ENCODE measurements at regions not wholly inside any gene's neighbourhood (a gene's known extent, or its start where the extent isn't known, plus 50 kb on each side); places are given as distances from the start of the nearest gene placed in this dataset.

DNA sequence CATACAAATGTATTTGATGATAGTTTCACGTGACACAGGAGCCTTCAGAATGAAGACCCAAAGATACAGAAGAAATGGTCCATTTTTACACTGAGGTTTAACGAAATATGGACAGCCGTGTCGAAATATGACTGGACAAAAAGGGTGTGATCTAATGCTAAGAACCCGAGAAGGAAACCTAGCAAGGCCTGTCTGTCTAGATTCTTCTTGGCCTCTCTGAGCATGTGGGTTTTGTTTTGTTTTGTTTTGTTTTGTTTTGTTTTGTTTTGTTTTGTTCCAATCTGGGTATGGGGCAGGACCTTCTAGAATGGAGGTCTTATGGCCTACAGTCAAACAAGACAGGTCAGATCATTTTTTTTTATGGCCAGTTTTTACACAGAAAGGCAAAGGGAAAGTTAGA, 242.7 kb upstream of the STT3B start:
- H2AFZ ChIP-seq, result peak overlapping the region; percentile 69; the same call in 1 of the 2 replicates
- H3K9me3 ChIP-seq (ENCODE audit: insufficient read depth, low read depth), result no peaks in the 10 kb centered on the region
- H3K4me3 ChIP-seq, result no peak overlapping the region
- H3K27me3 ChIP-seq (ENCODE audit: insufficient read depth, low read depth), result no peaks in the 10 kb centered on the region
- H3K9me2 ChIP-seq (ENCODE audit: insufficient read depth), result no peaks in the 10 kb centered on the region
- no peaks in the 10 kb centered on the region for H3K36me3 ChIP-seq (ENCODE audit: low read depth)
- peak overlapping the region; percentile 53; the same call in 1 of the 2 replicates for H3K4me2 ChIP-seq
- ChIA-PET CTCF (no interaction called here), POLR2A (ENCODE audit: unreplicated experiment) (no interaction called here)
- intact Hi-C loops (cut with micrococcal nuclease; ENCODE audit: unreplicated experiment), result no loop called here
- no peaks in the 10 kb centered on the region for H3K79me2 ChIP-seq (ENCODE audit: low read depth)
- H3F3A ChIP-seq (ENCODE audit: insufficient read depth, low read depth), result peaks cover 12% of the 10 kb centered on the region
- peak in 1 of 2 experiments; percentile 64 for DNase-seq
- peaks cover 46% of the 10 kb centered on the region for H3K4me1 ChIP-seq (replicated peaks; ENCODE audit: insufficient read depth)
- BruUV-seq (replicated peaks), result no TSS peak
- no peaks in the 10 kb centered on the region for H4K20me1 ChIP-seq (ENCODE audit: insufficient read depth)
- no peak for TF ChIP-seq EZH2 (IDR thresholded peaks at IDR 0.05; ENCODE audit: low read depth)
- TF ChIP-seq, protein P1, sequence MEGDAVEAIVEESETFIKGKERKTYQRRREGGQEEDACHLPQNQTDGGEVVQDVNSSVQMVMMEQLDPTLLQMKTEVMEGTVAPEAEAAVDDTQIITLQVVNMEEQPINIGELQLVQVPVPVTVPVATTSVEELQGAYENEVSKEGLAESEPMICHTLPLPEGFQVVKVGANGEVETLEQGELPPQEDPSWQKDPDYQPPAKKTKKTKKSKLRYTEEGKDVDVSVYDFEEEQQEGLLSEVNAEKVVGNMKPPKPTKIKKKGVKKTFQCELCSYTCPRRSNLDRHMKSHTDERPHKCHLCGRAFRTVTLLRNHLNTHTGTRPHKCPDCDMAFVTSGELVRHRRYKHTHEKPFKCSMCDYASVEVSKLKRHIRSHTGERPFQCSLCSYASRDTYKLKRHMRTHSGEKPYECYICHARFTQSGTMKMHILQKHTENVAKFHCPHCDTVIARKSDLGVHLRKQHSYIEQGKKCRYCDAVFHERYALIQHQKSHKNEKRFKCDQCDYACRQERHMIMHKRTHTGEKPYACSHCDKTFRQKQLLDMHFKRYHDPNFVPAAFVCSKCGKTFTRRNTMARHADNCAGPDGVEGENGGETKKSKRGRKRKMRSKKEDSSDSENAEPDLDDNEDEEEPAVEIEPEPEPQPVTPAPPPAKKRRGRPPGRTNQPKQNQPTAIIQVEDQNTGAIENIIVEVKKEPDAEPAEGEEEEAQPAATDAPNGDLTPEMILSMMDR (conservative IDR thresholded peaks at IDR 0.05), result no peak
- H3K27ac ChIP-seq, result peak overlapping the region; percentile 54

DNA sequence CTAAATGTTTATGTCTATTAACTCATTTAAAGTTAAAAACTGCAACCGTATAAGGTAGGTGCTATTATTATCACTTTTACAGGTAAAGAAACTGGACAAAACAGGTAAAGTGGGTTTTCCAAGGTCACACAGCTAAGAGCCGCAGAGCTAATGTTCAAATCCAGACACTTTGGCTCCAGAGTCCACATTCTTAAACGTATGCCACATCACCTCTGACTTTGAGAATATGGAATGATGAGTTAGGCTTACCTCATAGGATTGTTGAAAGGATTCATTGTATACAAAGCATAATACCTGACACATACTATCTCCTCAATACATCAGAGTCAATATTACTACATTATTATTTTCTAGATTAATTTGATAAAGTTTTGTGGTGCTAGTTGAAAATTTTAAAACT, 240.9 kb upstream of the STT3B start:
- Histone ChIP-seq H3K4me3 (no peak overlapping the region), H4K20me1 (ENCODE audit: insufficient read depth) (no peaks in the 10 kb centered on the region), H3K36me3 (ENCODE audit: low read depth) (no peaks in the 10 kb centered on the region), H3K79me2 (ENCODE audit: low read depth) (no peaks in the 10 kb centered on the region), H3K27ac (no peak overlapping the region), H3K9me3 (ENCODE audit: insufficient read depth, low read depth) (no peaks in the 10 kb centered on the region), H3K4me1 (replicated peaks; ENCODE audit: insufficient read depth) (peaks cover 45% of the 10 kb centered on the region), H2AFZ (no peak overlapping the region), H3K9me2 (ENCODE audit: insufficient read depth) (no peaks in the 10 kb centered on the region), H3F3A (ENCODE audit: insufficient read depth, low read depth) (peaks cover 12% of the 10 kb centered on the region), H3K27me3 (ENCODE audit: insufficient read depth, low read depth) (no peaks in the 10 kb centered on the region), H3K4me2 (no peak overlapping the region)
- intact Hi-C loops (cut with micrococcal nuclease; ENCODE audit: unreplicated experiment), result no loop called here
- no peak for DNase-seq
- ChIA-PET CTCF (no interaction called here), POLR2A (ENCODE audit: unreplicated experiment) (no interaction called here)
- no peak for TF ChIP-seq EZH2 (IDR thresholded peaks at IDR 0.05; ENCODE audit: low read depth)
- TF ChIP-seq, protein P1 (conservative IDR thresholded peaks at IDR 0.05), result no peak
- BruUV-seq (replicated peaks), result no TSS peak

- Histone ChIP-seq H2AFZ (no peak overlapping the region), H3K4me1 (replicated peaks; ENCODE audit: insufficient read depth) (peaks cover 20% of the 10 kb centered on the region), H4K20me1 (ENCODE audit: insufficient read depth) (no peaks in the 10 kb centered on the region), H3K4me3 (no peak overlapping the region), H3K27me3 (ENCODE audit: insufficient read depth, low read depth) (no peaks in the 10 kb centered on the region), H3K36me3 (ENCODE audit: low read depth) (no peaks in the 10 kb centered on the region), H3K4me2 (no peak overlapping the region), H3K9me2 (ENCODE audit: insufficient read depth) (no peaks in the 10 kb centered on the region), H3F3A (ENCODE audit: insufficient read depth, low read depth) (no peaks in the 10 kb centered on the region; the same call in 1 of the 2 replicates), H3K27ac (no peak overlapping the region), H3K9me3 (ENCODE audit: insufficient read depth, low read depth) (no peaks in the 10 kb centered on the region), H3K79me2 (ENCODE audit: low read depth) (no peaks in the 10 kb centered on the region)
- TF ChIP-seq EZH2 (IDR thresholded peaks at IDR 0.05; ENCODE audit: low read depth), result no peak
- TF ChIP-seq, protein P1 (conservative IDR thresholded peaks at IDR 0.05), result no peak
- intact Hi-C loops (cut with micrococcal nuclease; ENCODE audit: unreplicated experiment), result no loop called here
- POLR2A ChIA-PET (ENCODE audit: unreplicated experiment), result no interaction called here
- DNase-seq, result no peak
- BruUV-seq (replicated peaks), result no TSS peak
- CTCF ChIA-PET, result interaction anchor here (0.7 kb wide), 1 partner anchor 57 kb away, joined by 7 read pairs; no protein-coding TSS in a partner anchor
These were observed 238.1 kb upstream of the STT3B start for GRCh38 chr3:31294430-31295149.
